ENCODE measurements at regions not wholly inside any gene's neighbourhood (a gene's known extent, or its start where the extent isn't known, plus 50 kb on each side); places are given as distances from the start of the nearest gene placed in this dataset.
A peak's percentile ranks its signal among the peaks of the same experiment; 100 is the strongest.
"Not testable (repeated sequence)": the region's sequence is repeated elsewhere in the genome, so short reads cannot be mapped to it uniquely, and the experiment has no call there.

DNA sequence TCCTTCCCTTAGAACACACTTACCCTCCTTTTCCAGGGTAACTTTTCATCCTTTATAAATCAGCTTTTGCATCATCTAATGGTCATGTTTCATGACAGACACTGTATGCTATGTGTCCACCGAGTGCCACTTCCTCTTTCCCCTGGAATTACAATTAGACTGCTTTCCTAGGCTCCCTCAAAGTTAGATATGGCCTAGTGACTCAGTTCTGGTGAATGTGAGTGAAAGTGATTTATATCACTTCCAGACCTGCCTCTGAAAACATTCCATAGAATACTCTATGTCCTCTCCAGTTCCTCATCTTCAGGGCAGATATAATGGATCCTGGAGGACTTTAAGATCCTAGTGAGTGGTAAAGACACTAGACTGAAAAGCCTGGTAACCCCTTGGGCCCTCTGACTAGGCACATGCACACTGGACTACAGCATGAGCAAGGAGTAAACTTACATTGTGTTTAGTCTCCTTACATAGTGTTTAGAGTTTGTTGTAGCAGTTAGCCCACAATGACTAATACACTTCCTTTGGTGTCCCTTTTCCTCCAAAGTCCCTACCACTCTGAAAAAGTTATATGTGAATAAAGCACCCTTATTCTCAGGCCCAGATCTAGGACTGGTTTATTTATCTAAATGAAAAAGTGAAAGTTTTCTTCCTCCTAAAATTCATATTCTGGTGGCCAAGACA is 59.3 kb downstream of the GPR88 start:
- TF ChIP-seq CTCF (IDR thresholded peaks at IDR 0.05) = no peak
- no peaks in the 10 kb centered on the region for H3K27me3 ChIP-seq
- no peak overlapping the region for H3K27ac ChIP-seq
- no peak overlapping the region for H3K4me3 ChIP-seq
- no peaks in the 10 kb centered on the region for H3K36me3 ChIP-seq
- no peak for DNase-seq
- no peak for ATAC-seq
- no peaks in the 10 kb centered on the region for H3K9me3 ChIP-seq
- H3K4me1 ChIP-seq = no peaks in the 10 kb centered on the region
- WGBS, 2 donors = 26 to 35% methylated on average over 1 of the region's 1 CpG
- intact Hi-C loops (cut with DNase I) = no loop called here
- no peak for FAIRE-seq

DNA sequence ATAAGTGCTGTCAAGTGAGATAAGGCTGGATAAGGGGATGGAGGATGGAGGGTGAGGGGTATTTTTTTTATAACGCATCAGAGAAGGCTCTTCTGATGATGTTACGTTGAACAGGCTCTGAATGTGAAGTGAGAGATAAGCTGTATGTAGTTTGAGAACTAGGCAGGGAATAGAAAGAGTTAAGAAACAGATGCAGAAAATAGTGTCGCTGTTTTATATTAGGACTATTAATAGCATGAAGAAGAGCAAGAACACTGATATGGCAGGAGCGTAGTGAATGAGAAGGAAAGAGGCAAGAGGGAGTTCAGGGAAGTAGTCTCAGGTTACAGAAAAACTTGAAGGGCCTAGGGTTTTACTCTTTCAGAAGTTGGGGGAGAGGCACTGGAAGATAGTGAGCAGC is 59.8 kb downstream of the GPR88 start:
- DNase-seq (no peak), ATAC-seq (no peak), FAIRE-seq (no peak)
- WGBS, 2 donors = 59 to 63% methylated on average over 4 of the region's 4 CpGs
- H3K4me1 ChIP-seq = no peaks in the 10 kb centered on the region
- intact Hi-C loops (cut with DNase I) = no loop called here
- H3K27ac ChIP-seq = no peak overlapping the region
- H3K9me3 ChIP-seq = no peaks in the 10 kb centered on the region
- no peak overlapping the region for H3K4me3 ChIP-seq
- no peak for TF ChIP-seq CTCF (IDR thresholded peaks at IDR 0.05)
- no peaks in the 10 kb centered on the region for H3K27me3 ChIP-seq
- H3K36me3 ChIP-seq = no peaks in the 10 kb centered on the region

DNA sequence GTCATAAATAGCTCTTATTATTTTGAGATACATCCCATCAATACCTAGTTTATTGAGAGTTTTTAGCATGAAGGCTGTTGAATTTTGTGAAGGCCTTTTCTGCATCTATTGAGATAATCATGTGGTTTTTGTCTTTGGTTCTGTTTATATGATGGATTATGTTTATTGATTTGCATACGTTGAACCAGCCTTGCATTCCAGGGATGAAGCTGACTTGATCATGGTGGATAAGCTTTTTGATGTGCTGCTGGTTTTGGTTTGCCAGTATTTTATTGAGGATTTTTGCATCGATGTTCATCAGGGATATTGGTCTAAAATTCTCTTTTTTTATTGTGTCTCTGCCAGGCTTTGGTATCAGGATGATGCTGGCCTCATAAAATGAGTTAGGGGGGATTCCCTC is 62.4 kb downstream of the GPR88 start:
- not testable (repeated sequence) for FAIRE-seq, H3K4me1 ChIP-seq, H3K27ac ChIP-seq, H3K36me3 ChIP-seq, H3K9me3 ChIP-seq, H3K4me3 ChIP-seq, ATAC-seq, H3K27me3 ChIP-seq, DNase-seq
- 70 to 77% methylated on average over 1 to 2 of the region's 2 CpGs for WGBS, 2 donors
- intact Hi-C loops (cut with DNase I) = loop anchor here in 1 of 3 donors (10.0 kb wide), 1 partner anchor 264 kb away; no protein-coding TSS in a partner anchor

DNA sequence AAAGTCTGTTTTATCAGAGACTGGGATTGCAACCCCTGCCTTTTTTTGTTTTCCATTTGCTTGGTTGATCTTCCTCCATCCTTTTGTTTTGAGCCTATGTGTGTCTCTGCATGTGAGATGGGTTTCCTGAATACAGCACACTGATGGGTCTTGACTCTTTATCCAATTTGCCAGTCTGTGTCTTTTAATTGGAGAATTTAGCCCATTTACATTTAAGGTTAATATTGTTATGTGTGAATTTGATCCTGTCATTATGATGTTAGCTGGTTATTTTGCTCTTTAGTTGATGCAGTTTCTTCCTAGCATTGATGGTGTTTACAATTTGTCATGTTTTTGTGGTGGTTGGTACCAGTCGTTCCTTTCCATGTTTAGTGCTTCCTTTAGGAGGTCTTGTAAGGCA is 64.1 kb downstream of the GPR88 start:
- not testable (repeated sequence) for H3K9me3 ChIP-seq
- 34 to 53% methylated on average over 1 of the region's 1 CpG for WGBS, 2 donors

DNA sequence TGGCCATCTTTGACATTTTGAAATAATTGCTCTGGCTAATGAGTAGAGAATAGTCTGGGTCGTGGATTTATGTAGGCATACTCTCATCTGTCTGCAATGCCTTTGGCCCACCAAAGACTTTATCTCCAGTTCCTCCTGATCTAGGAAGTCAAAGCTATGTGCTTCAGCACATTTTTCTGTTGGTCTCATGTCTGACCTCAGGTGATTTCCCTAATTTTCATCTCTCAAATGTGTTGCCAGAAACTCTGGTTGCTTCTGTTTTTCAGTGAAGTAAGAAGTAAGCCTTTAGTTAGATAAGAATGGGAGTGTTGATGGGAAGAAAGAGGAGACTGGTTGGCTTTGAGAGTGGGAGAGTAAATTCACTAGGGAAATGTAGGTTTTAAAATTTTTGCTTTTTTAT is 66.4 kb downstream of the GPR88 start:
- intact Hi-C loops (cut with DNase I) = loop anchor here in 1 of 3 donors (10.0 kb wide), 1 partner anchor 260 kb away; no protein-coding TSS in a partner anchor
- TF ChIP-seq CTCF (IDR thresholded peaks at IDR 0.05) = no peak
- DNase-seq (no peak), ATAC-seq (no peak), FAIRE-seq (no peak)
- Histone ChIP-seq H3K27me3 (no peaks in the 10 kb centered on the region), H3K9me3 (no peaks in the 10 kb centered on the region), H3K4me1 (no peaks in the 10 kb centered on the region), H3K36me3 (no peaks in the 10 kb centered on the region), H3K4me3 (no peak overlapping the region), H3K27ac (no peak overlapping the region)
- WGBS, 2 donors = 37 to 44% methylated on average over 1 of the region's 1 CpG

More for the DNA sequence above, 64.1 kb downstream of the GPR88 start:
- not testable (repeated sequence) for DNase-seq, H3K4me1 ChIP-seq, H3K27me3 ChIP-seq, FAIRE-seq, ATAC-seq, H3K4me3 ChIP-seq, H3K27ac ChIP-seq, H3K36me3 ChIP-seq
- intact Hi-C loops (cut with DNase I) = loop anchor here in 1 of 3 donors (10.0 kb wide), 1 partner anchor 263 kb away; no protein-coding TSS in a partner anchor

- WGBS, 2 donors = 17 to 31% methylated on average over 3 of the region's 3 CpGs
- DNase-seq (peak in 1 of 6 donors; percentile 52), FAIRE-seq (no peak), ATAC-seq (peak in 3 of 4 donors; percentile 84 to 90 (median 87))
- H3K27ac ChIP-seq = no peak overlapping the region
- no peaks in the 10 kb centered on the region for H3K27me3 ChIP-seq
- no peaks in the 10 kb centered on the region for H3K9me3 ChIP-seq
- H3K36me3 ChIP-seq = no peaks in the 10 kb centered on the region
- no peak overlapping the region for H3K4me3 ChIP-seq
- peak; percentile 10 to 41 (median 34) for TF ChIP-seq CTCF (IDR thresholded peaks at IDR 0.05)
- no peaks in the 10 kb centered on the region for H3K4me1 ChIP-seq
- intact Hi-C loops (cut with DNase I) = loop anchor here in 2 of 3 donors (5.0 to 10.0 kb wide), 2 partner anchors 256 to 258 kb away; no protein-coding TSS in a partner anchor
Measured at GRCh38 chr1:100606438-100606837, 68.5 kb downstream of the GPR88 start.

Measured in pancreas (tissue), 10 donors.